Endothelial cell (in vitro differentiated cells): ENCODE measurements at regions not wholly inside any gene's neighbourhood (a gene's known extent, or its start where the extent isn't known, plus 50 kb on each side); places are given as distances from the start of the nearest gene placed in this dataset.
A peak's percentile ranks its signal among the peaks of the same experiment; 100 is the strongest.

Experiments used
- DNase-seq: peaks from one replicate; pipeline ENCODE4 v3.0.0; 2021; ENCODE audit warnings: low spot score
- H3K27ac Mint-ChIP-seq: one replicate; pipeline ENCODE4 v1.8.0; 2021; ENCODE audit warnings: mixed read lengths, inconsistent platforms; ENCODE audit not compliant: unreplicated experiment
- H3K27me3 Mint-ChIP-seq: one replicate; pipeline ENCODE4 v1.8.0; 2021; ENCODE audit warnings: mild to moderate bottlenecking, moderate library complexity, mixed read lengths, inconsistent platforms; ENCODE audit not compliant: unreplicated experiment
- H3K36me3 Mint-ChIP-seq: one replicate; pipeline ENCODE4 v1.8.0; 2021; ENCODE audit warnings: mild to moderate bottlenecking, low read depth, mixed read lengths, inconsistent platforms; ENCODE audit not compliant: unreplicated experiment
- H3K4me1 Mint-ChIP-seq: one replicate; pipeline ENCODE4 v1.8.0; 2021; ENCODE audit warnings: mild to moderate bottlenecking, mixed read lengths, inconsistent platforms; ENCODE audit not compliant: unreplicated experiment
- H3K4me3 Mint-ChIP-seq: one replicate; pipeline ENCODE4 v1.8.0; 2021; ENCODE audit warnings: mild to moderate bottlenecking, mixed read lengths, inconsistent platforms; ENCODE audit not compliant: unreplicated experiment
- H3K9me3 Mint-ChIP-seq: one replicate; pipeline ENCODE4 v1.8.0; 2021; ENCODE audit warnings: mixed read lengths, inconsistent platforms; ENCODE audit not compliant: unreplicated experiment
- TF ChIP-seq, protein P1 (sequence below): fragments of 200-600 bp; sonication (generic); IDR thresholded peaks from one replicate; pipeline ENCODE4 v1.5.0; 2021; ENCODE audit warnings: antibody characterized with exemption; ENCODE audit not compliant: unreplicated experiment

DNA sequence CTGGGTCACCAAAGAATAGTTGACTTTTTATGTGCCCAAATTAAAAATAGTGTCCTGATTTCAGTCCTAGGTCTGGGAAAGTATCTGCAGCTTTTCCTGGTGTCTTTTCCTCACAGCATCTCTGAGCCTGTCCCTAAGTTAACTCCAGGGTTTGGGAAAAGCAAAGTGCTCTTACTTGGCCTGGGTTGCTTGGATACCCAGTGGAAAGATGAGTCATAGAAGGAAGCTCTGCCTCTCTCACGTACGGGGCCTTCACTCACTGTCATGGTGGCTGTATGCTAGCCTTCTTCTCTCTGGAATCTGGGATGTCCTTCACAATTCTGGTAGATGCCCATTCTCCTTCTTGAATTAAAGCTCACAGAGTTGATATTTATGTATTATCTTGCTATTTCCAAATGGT is 607.3 kb downstream of the ANKRD50 start:
- H3K27ac Mint-ChIP-seq, result no peak overlapping the region
- no peak overlapping the region for H3K4me3 Mint-ChIP-seq
- H3K27me3 Mint-ChIP-seq, result no peaks in the 10 kb centered on the region
- no peaks in the 10 kb centered on the region for H3K4me1 Mint-ChIP-seq
- TF ChIP-seq, protein P1, sequence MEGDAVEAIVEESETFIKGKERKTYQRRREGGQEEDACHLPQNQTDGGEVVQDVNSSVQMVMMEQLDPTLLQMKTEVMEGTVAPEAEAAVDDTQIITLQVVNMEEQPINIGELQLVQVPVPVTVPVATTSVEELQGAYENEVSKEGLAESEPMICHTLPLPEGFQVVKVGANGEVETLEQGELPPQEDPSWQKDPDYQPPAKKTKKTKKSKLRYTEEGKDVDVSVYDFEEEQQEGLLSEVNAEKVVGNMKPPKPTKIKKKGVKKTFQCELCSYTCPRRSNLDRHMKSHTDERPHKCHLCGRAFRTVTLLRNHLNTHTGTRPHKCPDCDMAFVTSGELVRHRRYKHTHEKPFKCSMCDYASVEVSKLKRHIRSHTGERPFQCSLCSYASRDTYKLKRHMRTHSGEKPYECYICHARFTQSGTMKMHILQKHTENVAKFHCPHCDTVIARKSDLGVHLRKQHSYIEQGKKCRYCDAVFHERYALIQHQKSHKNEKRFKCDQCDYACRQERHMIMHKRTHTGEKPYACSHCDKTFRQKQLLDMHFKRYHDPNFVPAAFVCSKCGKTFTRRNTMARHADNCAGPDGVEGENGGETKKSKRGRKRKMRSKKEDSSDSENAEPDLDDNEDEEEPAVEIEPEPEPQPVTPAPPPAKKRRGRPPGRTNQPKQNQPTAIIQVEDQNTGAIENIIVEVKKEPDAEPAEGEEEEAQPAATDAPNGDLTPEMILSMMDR, result no peak
- DNase-seq, result no peak
- no peaks in the 10 kb centered on the region for H3K36me3 Mint-ChIP-seq
- no peaks in the 10 kb centered on the region for H3K9me3 Mint-ChIP-seq

DNA sequence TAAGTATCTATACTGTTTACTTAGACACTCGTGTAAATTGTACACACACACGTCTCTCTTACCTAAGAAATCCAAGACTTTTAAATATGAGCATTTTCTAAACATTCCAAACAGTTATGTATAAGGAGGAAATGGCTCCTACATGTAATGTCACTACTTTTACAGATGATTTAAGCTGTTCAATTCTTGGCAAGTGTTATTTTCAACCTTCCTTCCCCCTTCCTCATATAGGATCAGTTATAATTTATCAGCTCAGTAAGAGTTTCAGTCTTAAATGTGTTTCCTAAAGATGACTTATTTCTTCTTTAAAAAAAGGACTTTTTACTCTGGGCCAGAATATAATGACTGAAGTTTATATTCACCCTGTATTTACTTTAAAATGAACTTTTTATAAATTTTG is 601.1 kb downstream of the ANKRD50 start:
- Mint-ChIP-seq H3K4me1 (no peaks in the 10 kb centered on the region), H3K36me3 (no peaks in the 10 kb centered on the region), H3K9me3 (no peaks in the 10 kb centered on the region), H3K27ac (no peak overlapping the region), H3K4me3 (no peak overlapping the region), H3K27me3 (no peaks in the 10 kb centered on the region)
- TF ChIP-seq, protein P1, result no peak
- DNase-seq, result no peak

DNA sequence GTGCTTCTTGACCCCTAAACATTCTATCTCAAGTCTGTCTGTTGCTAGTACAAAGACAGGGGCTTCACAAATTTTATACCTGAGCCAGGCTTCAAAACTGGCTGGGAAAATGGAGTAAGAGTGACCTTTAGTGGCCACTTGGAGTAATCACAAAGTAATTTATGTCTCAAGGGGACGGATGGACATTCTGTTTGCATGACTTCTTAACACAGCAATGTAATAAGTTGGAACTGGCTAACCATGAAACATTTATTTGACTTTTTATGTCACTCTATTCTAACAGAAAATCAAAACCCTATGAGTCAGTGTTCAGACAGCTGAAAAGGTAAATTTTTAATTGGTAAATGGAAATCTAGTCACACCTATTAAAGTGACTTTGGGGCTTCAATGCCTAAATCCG is 600.6 kb downstream of the ANKRD50 start:
- Mint-ChIP-seq H3K27me3 (no peaks in the 10 kb centered on the region), H3K4me3 (no peak overlapping the region), H3K36me3 (no peaks in the 10 kb centered on the region), H3K4me1 (no peaks in the 10 kb centered on the region), H3K27ac (no peak overlapping the region), H3K9me3 (no peaks in the 10 kb centered on the region)
- TF ChIP-seq, protein P1, result peak; percentile 67
- DNase-seq, result peak; percentile 27

DNA sequence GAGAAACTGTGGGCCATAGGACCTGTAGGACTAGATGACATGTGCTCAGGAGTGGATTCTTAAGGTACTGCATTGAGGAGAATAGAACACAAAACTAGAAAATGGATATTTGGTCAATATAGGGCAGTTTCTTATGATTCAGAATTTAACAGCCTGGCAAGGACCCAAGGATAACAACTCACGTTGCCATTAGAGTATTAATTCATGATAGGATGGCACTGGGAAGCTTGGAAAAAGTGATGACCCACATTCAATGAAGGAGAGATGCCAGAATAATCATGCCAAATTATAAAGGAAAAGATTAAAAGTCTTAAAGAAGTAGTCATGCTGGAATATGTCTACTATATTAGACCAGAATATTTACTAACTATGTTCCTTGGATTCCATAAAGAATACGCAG is 594.5 kb downstream of the ANKRD50 start:
- Mint-ChIP-seq H3K27me3 (no peaks in the 10 kb centered on the region), H3K27ac (no peak overlapping the region), H3K4me3 (no peak overlapping the region), H3K9me3 (no peaks in the 10 kb centered on the region), H3K4me1 (no peaks in the 10 kb centered on the region), H3K36me3 (no peaks in the 10 kb centered on the region)
- TF ChIP-seq, protein P1, result no peak
- DNase-seq, result no peak

DNA sequence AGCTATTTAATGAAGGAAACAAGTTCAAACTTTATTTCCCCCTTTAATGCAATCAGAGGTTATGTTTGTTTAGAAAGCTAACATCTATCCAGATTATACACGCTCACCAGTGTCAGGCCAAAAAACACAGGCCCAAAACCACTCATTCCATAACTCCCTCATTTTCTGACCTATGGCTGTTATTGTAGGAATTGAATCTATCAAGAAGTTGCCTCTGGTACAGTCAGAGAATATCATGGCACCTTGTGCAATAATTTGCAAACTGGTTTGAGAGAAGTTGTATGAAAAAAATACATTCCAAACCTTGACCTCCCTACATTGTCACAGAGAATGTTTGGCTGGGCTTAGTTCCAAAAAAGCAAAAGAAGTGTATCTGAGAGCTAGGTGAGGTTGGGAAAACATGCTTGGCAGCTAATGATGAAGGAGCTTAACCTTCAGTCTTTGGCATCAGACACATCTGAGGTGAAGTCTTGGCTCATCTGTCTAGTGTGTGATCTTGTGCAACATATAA is 591.0 kb downstream of the ANKRD50 start:
- Mint-ChIP-seq H3K36me3 (no peaks in the 10 kb centered on the region), H3K4me1 (no peaks in the 10 kb centered on the region), H3K27me3 (no peaks in the 10 kb centered on the region), H3K9me3 (no peaks in the 10 kb centered on the region), H3K27ac (no peak overlapping the region), H3K4me3 (no peak overlapping the region)
- DNase-seq, result no peak
- TF ChIP-seq, protein P1, result no peak
